Cardiac septum (tissue), 1 donor: ENCODE measurements at regions not wholly inside any gene's neighbourhood (a gene's known extent, or its start where the extent isn't known, plus 50 kb on each side); places are given as distances from the start of the nearest gene placed in this dataset.

Source experiments
- DNase-seq: peaks from one replicate; pipeline ENCODE4 v3.0.0-alpha.2; 2020; ENCODE audit warnings: low spot score
- intact Hi-C: fragments of 100-400 bp; cut with DNase I; formaldehyde crosslinking; loops from one replicate; pipeline ENCODE4 v1.14.0; 2022
- donor health status: DM: no; HTN: no; CAD: no.

- no peak for DNase-seq
Measured at GRCh38 chr5:135211083-135211790, 177.2 kb upstream of the PITX1 start.

DNA sequence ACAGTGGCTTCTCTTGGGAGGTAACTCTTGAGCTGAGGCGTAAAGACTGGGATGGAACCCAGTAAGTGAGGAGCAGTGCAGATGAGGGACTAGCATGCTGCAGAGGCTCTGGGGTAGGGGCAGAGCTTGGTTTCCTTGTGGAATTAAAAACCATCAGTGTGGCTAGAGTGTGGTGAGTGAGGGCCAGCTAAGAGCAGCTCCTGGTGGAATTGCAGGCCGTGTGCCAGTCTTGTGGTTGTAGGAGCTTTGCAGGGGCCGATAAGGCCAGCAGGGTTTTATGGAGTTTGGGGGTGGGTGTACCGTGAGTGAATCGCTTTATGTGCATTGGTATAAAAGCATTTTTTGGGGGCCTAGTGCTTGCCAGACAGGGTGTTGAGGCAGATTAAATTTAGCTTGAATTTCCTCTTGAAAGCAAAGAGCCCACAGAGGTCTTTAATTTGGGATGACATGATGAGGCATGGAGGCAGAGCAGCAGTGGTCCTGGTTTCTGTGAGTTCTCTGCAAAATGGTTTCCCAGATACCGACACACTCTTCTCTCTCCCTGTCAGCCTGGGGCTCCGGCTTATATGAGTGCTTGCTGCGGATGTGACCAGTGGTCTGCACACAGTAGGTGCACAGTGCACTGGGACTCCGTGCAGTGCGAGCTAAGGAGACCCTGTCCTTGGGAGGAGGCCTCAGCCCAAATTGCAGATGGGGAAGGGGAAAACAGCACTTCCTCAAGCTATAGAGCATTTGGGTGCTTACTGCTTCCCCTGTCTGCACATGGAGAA is 176.4 kb upstream of the PITX1 start:
- intact Hi-C loops = no loop called here
- DNase-seq = no peak

More at GRCh38 chr5:135211083-135211790, 177.2 kb upstream of the PITX1 start:
- intact Hi-C loops = no loop called here

GRCh38 chr5:135208903-135209721 is 175.1 kb upstream of the PITX1 start:
- intact Hi-C loops = no loop called here
- no peak for DNase-seq

DNA sequence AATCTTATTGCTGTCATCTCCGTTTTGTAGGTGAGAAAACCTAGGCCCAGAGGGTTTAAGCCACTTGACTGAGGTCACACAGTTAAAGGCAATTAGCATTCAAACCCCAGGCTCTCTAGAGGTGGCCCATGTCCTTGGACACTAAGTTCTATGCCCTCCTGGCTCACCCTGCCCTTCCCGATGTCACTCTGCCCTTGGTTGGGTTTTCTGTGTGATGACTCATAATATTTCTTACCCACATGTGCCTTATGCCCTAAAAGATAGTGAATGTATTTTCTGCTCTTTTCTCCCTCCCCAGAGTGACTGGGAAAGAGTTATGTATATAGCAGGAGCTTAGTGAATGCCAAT is 174.5 kb upstream of the PITX1 start:
- DNase-seq = no peak
- intact Hi-C loops = no loop called here

GRCh38 chr5:135207866-135208265 is 173.8 kb upstream of the PITX1 start:
- intact Hi-C loops = no loop called here
- no peak for DNase-seq

DNA sequence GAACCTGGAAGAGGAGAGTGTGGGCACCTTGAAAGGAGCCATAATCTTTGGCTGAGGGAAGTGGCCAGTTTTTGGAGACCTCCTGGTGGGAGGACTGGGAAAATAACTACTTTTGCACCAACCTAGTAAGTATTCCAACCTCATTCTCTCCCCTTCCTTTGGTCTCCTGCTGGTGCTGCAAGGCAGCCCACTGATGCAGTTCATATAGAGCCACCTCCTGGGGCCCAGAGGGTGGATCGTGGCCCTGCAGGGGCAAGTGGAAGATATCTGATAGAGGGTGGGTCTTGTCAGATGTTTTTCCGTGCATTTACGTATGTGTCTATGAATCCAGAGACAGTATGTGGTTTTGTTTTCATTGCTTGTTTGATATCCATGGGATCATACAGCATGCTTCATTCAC is 172.8 kb upstream of the PITX1 start:
- DNase-seq = no peak
- intact Hi-C loops = no loop called here

- no peak for DNase-seq
- intact Hi-C loops = no loop called here
Measured at GRCh38 chr5:135205632-135206349, 171.8 kb upstream of the PITX1 start.

DNA sequence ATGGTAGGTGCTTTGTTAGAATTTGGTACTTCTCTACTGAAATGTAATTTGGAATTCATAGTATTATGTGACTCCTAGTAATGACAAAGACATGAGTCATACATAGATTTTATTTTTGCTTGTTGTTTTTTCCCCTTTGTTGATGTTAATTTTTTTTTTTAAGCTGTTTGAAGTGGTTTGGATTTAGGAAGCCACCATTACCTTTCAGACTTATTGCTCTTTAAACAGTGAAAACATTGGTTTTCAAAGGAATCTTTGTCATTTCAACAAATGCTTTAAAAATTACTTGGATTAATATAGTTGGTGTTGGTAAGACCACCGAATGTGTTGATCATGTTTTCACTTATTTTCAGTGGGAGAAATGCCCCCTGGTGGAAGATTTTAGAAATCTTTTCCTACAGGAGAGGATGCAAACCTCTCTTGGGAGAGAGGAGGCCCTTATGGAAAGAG is 170.1 kb upstream of the PITX1 start:
- no peak for DNase-seq
- intact Hi-C loops = no loop called here

DNA sequence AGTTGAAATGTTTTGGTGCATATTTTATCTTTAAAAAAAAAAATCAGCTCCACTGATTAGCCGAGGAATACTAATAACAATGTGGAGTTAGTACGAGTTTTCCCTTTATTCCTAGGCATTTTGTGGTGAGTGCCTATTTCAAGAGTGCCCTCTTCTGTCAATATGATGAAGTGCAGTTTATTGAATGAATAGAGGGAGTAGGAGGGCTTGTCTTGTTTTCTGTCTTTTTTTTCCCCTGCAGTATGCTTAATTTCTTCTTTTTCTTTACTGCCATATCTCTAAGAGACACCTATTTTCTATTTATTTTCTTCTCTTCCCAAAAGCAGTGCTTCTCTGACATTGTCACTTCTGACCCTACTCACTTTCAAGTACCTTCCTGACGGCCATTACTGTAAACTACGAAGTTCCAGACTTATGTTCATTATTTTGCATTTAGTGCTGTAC is 169.6 kb upstream of the PITX1 start:
- intact Hi-C loops = no loop called here

GRCh38 chr5:135203019-135203418 is 169.0 kb upstream of the PITX1 start:
- intact Hi-C loops = no loop called here

More for the DNA sequence above, 169.6 kb upstream of the PITX1 start:
- DNase-seq = no peak

DNA sequence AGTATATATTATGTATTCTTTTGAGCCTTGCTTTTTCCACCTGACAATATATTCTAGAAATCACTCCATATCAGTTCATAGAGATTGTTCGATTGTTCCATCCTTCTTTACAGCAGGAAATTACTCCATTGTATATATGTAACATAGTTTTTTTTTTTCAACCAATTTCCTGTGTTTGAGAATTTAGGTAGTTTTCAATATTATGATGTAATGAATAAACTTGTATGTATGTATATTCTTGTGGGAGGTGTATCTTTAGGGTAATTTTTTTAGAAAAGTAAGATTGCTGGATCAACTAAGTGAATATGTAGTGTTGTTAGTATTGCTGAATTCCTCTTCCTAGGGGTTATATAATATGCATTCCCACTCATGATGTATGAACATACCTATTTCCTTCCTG is 165.9 kb upstream of the PITX1 start:
- no peak for DNase-seq
- intact Hi-C loops = loop anchor here (10.0 kb wide), 3 partner anchors 145 to 285 kb away; no protein-coding TSS in a partner anchor

More at GRCh38 chr5:135203019-135203418, 169.0 kb upstream of the PITX1 start:
- no peak for DNase-seq

DNA sequence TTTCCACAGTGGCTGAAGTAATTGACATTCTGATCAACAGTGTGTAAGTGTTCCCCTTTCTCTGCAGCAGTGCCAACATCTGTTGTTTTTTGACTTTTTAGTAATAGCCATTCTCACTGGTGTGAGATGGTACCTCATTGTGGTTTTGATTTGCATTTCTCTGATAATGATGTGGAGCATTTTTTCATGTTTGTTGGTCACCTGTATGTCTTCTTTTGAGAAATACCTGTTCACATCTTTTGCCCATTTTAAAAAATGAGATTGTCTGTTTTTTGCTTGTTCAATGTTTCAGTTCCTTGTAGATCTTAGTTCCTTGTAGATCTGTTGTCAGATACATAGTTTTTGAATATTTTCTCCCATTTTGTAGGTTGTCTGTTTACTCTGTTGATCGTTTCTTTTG is 162.5 kb upstream of the PITX1 start:
- DNase-seq = no peak
- intact Hi-C loops = loop anchor here (10.0 kb wide), 3 partner anchors 142 to 282 kb away; no protein-coding TSS in a partner anchor

DNA sequence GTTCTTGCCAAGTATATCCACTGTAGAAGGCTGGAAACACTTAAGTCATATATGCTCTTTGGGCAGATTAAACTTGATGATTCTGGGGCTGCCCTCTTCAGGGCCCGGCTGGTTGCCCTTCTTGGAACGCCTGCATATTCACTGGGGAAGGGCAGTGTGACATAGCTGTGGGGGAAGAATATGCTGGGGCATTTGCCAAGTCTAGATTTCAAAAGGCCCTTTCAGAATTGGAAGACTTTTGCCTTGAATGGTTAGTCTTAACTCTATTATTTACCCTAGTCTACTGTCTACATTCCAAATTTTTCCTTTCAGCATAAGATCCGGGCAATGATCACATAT is 161.2 kb upstream of the PITX1 start:
- intact Hi-C loops = loop anchor here (10.0 kb wide), 3 partner anchors 140 to 280 kb away; no protein-coding TSS in a partner anchor
- no peak for DNase-seq

GRCh38 chr5:135194573-135195269 is 160.7 kb upstream of the PITX1 start:
- intact Hi-C loops = loop anchor here (5.0 to 10.0 kb wide), 4 partner anchors 138 to 280 kb away; no protein-coding TSS in a partner anchor
- no peak for DNase-seq

GRCh38 chr5:135194126-135194488 is 160.1 kb upstream of the PITX1 start:
- intact Hi-C loops = loop anchor here (5.0 to 10.0 kb wide), 4 partner anchors 138 to 279 kb away; no protein-coding TSS in a partner anchor

DNA sequence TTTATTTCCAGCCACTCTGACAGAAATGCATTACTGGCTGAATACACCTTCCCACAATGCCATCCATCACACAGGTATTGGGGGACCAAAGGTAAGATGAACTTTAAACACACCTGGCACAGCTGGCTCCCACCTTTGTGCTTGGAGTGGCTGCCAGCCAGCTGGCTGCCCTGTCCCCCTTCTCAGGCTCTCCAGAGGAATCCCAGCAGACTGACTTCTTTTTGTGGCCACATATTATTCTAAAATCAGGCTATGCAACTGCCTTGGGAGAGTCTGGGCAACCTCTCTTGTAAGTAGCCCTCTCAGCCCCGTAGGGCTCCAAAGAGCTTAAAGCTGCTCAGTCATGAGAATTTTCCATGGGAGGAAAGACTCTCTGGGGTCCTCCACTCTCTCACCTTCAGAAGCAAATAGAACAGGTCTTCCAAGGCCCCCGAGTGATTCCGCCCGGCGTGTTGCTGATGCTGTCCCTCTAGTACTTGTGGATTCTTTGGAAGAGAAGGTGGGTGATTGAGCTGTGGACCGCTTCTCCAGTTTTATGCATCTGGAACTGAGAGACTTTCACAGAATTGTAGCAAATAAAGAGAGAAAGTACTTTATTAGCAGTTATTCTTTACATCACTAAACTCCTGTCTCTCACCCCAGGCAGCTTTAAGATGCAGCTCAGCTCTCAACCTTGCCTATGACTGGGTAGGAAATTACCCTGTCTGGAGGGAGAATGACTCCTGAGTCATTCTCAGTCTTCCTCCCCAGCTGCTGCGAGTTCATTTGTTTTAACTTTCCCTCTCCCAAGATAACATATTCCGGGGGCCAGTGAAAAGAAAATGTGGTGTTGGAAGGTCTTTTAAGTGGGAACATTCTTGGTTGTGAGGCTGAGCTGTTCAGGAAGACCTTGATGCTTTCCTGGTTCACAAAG is 159.4 kb upstream of the PITX1 start:
- intact Hi-C loops = loop anchor here (5.0 to 10.0 kb wide), 4 partner anchors 139 to 279 kb away; no protein-coding TSS in a partner anchor
- DNase-seq = no peak

More at GRCh38 chr5:135194126-135194488, 160.1 kb upstream of the PITX1 start:
- DNase-seq = no peak

DNA sequence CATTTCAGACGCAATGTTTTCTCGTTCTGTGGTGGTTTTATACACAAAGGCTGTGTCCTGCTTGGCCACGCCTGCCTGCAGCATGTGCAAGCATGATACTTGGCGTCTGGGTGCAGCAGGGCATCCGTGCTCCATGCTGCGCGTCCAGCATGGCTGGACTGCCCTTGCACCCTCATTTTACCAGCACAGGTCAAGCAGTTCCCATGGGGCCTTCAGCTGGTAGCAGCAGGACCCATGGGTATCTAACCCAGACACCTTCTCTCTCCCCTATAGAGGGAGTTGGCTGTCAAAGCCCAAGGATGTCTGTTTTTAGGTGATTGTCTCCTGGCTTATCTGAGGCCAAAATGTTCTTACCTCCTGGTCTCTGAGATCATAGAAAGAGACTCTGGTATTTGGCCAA is 158.3 kb upstream of the PITX1 start:
- DNase-seq = no peak
- intact Hi-C loops = loop anchor here (5.0 to 10.0 kb wide), 4 partner anchors 138 to 278 kb away; no protein-coding TSS in a partner anchor
